Panc1 (cell line): ENCODE measurements at regions not wholly inside any gene's neighbourhood (a gene's known extent, or its start where the extent isn't known, plus 50 kb on each side); places are given as distances from the start of the nearest gene placed in this dataset.

Source experiments
- ATAC-seq: fragments of 200-7000 bp; cut with Tn5 transposase; 2 replicates; pipeline ENCODE4 v1.9.1; 2020; ENCODE audit warnings: mild to moderate bottlenecking, moderate library complexity
- BruUV-seq: library from RNA; stranded (reverse); fragments of 400-500 nt; replicated peaks from 2 replicates; lab custom pipeline; 2021; lab: Mats Ljungman, UMichigan
- CTCF ChIA-PET: fragments of 300-600 bp; sonication (Branson Sonifier 250); formaldehyde crosslinking; loops from one replicate; lab custom pipeline; 2022; ENCODE audit warnings: antibody characterized with exemption; lab: Charles Lee
- POLR2A ChIA-PET: fragments of 300-600 bp; sonication (Branson Sonifier 250); formaldehyde crosslinking; loops from one replicate; lab custom pipeline; 2022; ENCODE audit warnings: antibody characterized with exemption; lab: Charles Lee
- DNase-seq: peaks from one replicate; pipeline ENCODE4 v3.0.0-alpha.2; 2010; ENCODE audit warnings: low read depth, low spot score
- H3K27ac ChIP-seq: 2 replicates; pipeline ENCODE4 v1.5.1; 2011; ENCODE audit warnings: mild to moderate bottlenecking, low read length, inconsistent platforms
- H3K27me3 ChIP-seq: fragments of 200-500 bp; sonication (Bioruptor generic); 2 replicates; pipeline ENCODE4 v1.6.0; 2014; ENCODE audit warnings: low read length, inconsistent platforms; ENCODE audit not compliant: control insufficient read depth, insufficient read depth
- H3K36me3 ChIP-seq: fragments of 200-500 bp; sonication (Bioruptor generic); 2 replicates; pipeline ENCODE4 v1.5.1; 2014; ENCODE audit warnings: inconsistent platforms, mild to moderate bottlenecking, low read length, moderate library complexity; ENCODE audit not compliant: control insufficient read depth, insufficient read depth
- H3K4me1 ChIP-seq: 2 replicates; pipeline ENCODE4 v1.5.1; 2011; ENCODE audit warnings: inconsistent platforms, mild to moderate bottlenecking, low read length, moderate library complexity; ENCODE audit not compliant: control insufficient read depth, insufficient read depth
- H3K4me3 ChIP-seq, 2 experiments: 2 replicates each; pipeline ENCODE4 v1.5.1; 2011 to 2012; ENCODE audit warnings: low read depth in 2 of 2, low read length in 2 of 2, mild to moderate bottlenecking in 2 of 2, inconsistent platforms in 1 of 2, moderate library complexity in 1 of 2
- H3K9me3 ChIP-seq: fragments of 200-500 bp; sonication (Bioruptor generic); 2 replicates; pipeline ENCODE4 v1.5.1; 2014; ENCODE audit warnings: low read depth, mild to moderate bottlenecking, inconsistent platforms, low read length, moderate library complexity; ENCODE audit not compliant: control insufficient read depth, insufficient read depth
- CTCF ChIP-seq: fragments of 450-650 bp; IDR thresholded peaks from 2 replicates; pipeline ENCODE4 v1.5.1; 2017; ENCODE audit warnings: mild to moderate bottlenecking
- REST ChIP-seq, 2 experiments: IDR thresholded peaks; 2 replicates each; pipeline ENCODE4 v1.6.1; 2011 to 2012; ENCODE audit warnings: low read depth in 2 of 2, control low read depth in 1 of 2, low read length in 1 of 2, mild to moderate bottlenecking in 1 of 2, moderate library complexity in 1 of 2; ENCODE audit not compliant: insufficient read depth in 1 of 2
- SIN3A ChIP-seq: IDR thresholded peaks from 2 replicates; pipeline ENCODE4 v1.6.1; 2012; ENCODE audit warnings: low read depth, mild to moderate bottlenecking, low read length, moderate library complexity, borderline replicate concordance; ENCODE audit not compliant: insufficient read depth
- TCF7L2 ChIP-seq: IDR thresholded peaks from 2 replicates; pipeline ENCODE4 v1.6.1; 2011; ENCODE audit warnings: mild to moderate bottlenecking, low read depth, low read length, inconsistent platforms
- in situ Hi-C: cut with HindIII; loops from 2 replicates; pipeline ENCODE4 v1.10.0; 2016; ENCODE audit warnings: low sequenced_read_pairs, low pct_unique_long_range_greater_than_20kb
- intact Hi-C: fragments of 100-400 bp; cut with micrococcal nuclease; formaldehyde crosslinking; loops from one replicate; pipeline ENCODE4 v1.10.0; 2022; ENCODE audit not compliant: unreplicated experiment

GRCh38 chr12:75959506-75959905 lies 72.1 kb downstream of the PHLDA1 start:
- BruUV-seq, result no TSS peak
- Histone ChIP-seq H3K4me1 (peaks cover 41% of the 10 kb centered on the region), H3K4me3 (no peak overlapping the region), H3K27ac (peak overlapping the region; percentile 99), H3K27me3 (no peaks in the 10 kb centered on the region), H3K36me3 (no peaks in the 10 kb centered on the region), H3K9me3 (no peaks in the 10 kb centered on the region)
- ATAC-seq, result peak; percentile 59
- DNase-seq, result no peak
- in situ Hi-C loops, result no loop called here
- ChIA-PET CTCF (no interaction called here), POLR2A (interaction anchor here (1.1 kb wide), 1 partner anchor 72 kb away, joined by 3 read pairs; the partner anchor contains the start of gene PHLDA1)
- intact Hi-C loops, result no loop called here
- TF ChIP-seq SIN3A (no peak), REST (IDR thresholded peaks at IDR 0.05; ENCODE audit: insufficient read depth in 1 of 2, low read depth in 2 of 2, low read length in 1 of 2) (0 out of 4 replicates have a peak, but pooled peaks of 1 of the 2 experiments have one; percentile 10), TCF7L2 (no peak), CTCF (no peak)

- intact Hi-C loops (no loop called here), in situ Hi-C loops (no loop called here)
- H3K27me3 ChIP-seq, result no peaks in the 10 kb centered on the region
- peaks cover 41% of the 10 kb centered on the region for H3K4me1 ChIP-seq
- H3K36me3 ChIP-seq, result no peaks in the 10 kb centered on the region
- H3K4me3 ChIP-seq, result no peak overlapping the region
- ATAC-seq (peak; percentile 71), DNase-seq (no peak)
- BruUV-seq, result no TSS peak
- no peaks in the 10 kb centered on the region for H3K9me3 ChIP-seq
- H3K27ac ChIP-seq, result peak overlapping the region; percentile 99
- CTCF ChIA-PET, result no interaction called here
- POLR2A ChIA-PET, result interaction anchor here (1.1 kb wide), 1 partner anchor 72 kb away, joined by 3 read pairs; the partner anchor contains the start of gene PHLDA1
- TF ChIP-seq SIN3A, result no peak
- 0 out of 4 replicates have a peak, but pooled peaks of 1 of the 2 experiments have one; percentile 6 for TF ChIP-seq REST (IDR thresholded peaks at IDR 0.05; ENCODE audit: insufficient read depth in 1 of 2, low read depth in 2 of 2, low read length in 1 of 2)
- TF ChIP-seq CTCF, result no peak
- TF ChIP-seq TCF7L2, result peak; percentile 60; the same call in 1 of the 2 replicates
Observed at GRCh38 chr12:75959060-75959459, 72.5 kb downstream of the PHLDA1 start.
